ENCODE measurements at regions not wholly inside any gene's neighbourhood (a gene's known extent, or its start where the extent isn't known, plus 50 kb on each side); places are given as distances from the start of the nearest gene placed in this dataset.

GRCh38 chr12:115085594-115085993, 401.6 kb upstream of the TBX3 start:
- TF ChIP-seq SUZ12 (IDR thresholded peaks at IDR 0.05) (no peak), BHLHE40 (IDR thresholded peaks at IDR 0.05; ENCODE audit: borderline replicate concordance) (no peak), FOXM1 (IDR thresholded peaks at IDR 0.05; ENCODE audit: borderline replicate concordance) (no peak)
